HEK293 (cell line): ENCODE measurements at regions not wholly inside any gene's neighbourhood (a gene's known extent, or its start where the extent isn't known, plus 50 kb on each side); places are given as distances from the start of the nearest gene placed in this dataset.

Experiments used
- BCL11A ChIP-seq: fragments of 450-650 bp; formaldehyde crosslinking; IDR thresholded peaks from 2 replicates; pipeline ENCODE4 v1.5.1; 2016; ENCODE audit warnings: low read depth, missing biosample characterization, missing genetic modification characterization
- BCL11B ChIP-seq: fragments of 450-650 bp; formaldehyde crosslinking; IDR thresholded peaks from 2 replicates; pipeline ENCODE4 v1.5.1; 2016; ENCODE audit warnings: low read depth, missing biosample characterization, missing genetic modification characterization
- CTCF ChIP-seq: fragments of 450-650 bp; formaldehyde crosslinking; IDR thresholded peaks from 2 replicates; pipeline ENCODE4 v1.5.1; 2016; ENCODE audit warnings: missing biosample characterization, missing genetic modification characterization
- RBAK ChIP-seq: fragments of 450-650 bp; formaldehyde crosslinking; IDR thresholded peaks from 2 replicates; pipeline ENCODE4 v1.5.1; 2016; ENCODE audit warnings: missing biosample characterization, missing genetic modification characterization
- SALL2 ChIP-seq: fragments of 450-650 bp; formaldehyde crosslinking; IDR thresholded peaks from 2 replicates; pipeline ENCODE4 v1.5.0; 2017; ENCODE audit warnings: missing biosample characterization, mild to moderate bottlenecking, missing genetic modification characterization, borderline replicate concordance
- ZBTB1 ChIP-seq: fragments of 450-650 bp; formaldehyde crosslinking; IDR thresholded peaks from 2 replicates; pipeline ENCODE4 v1.5.1; 2016; ENCODE audit warnings: missing biosample characterization, missing genetic modification characterization
- ZBTB49 ChIP-seq: fragments of 450-650 bp; formaldehyde crosslinking; IDR thresholded peaks from 2 replicates; pipeline ENCODE4 v1.5.1; 2016; ENCODE audit warnings: missing biosample characterization, missing genetic modification characterization, low read depth
- ZBTB8A ChIP-seq: fragments of 450-650 bp; formaldehyde crosslinking; IDR thresholded peaks from 2 replicates; pipeline ENCODE4 v1.5.1; 2016; ENCODE audit warnings: missing biosample characterization, missing genetic modification characterization
- ZNF350 ChIP-seq: fragments of 450-650 bp; formaldehyde crosslinking; IDR thresholded peaks from 2 replicates; pipeline ENCODE4 v1.5.0; 2017; ENCODE audit warnings: missing biosample characterization, mild to moderate bottlenecking, missing genetic modification characterization
- ZNF514 ChIP-seq: fragments of 450-650 bp; formaldehyde crosslinking; IDR thresholded peaks from 2 replicates; pipeline ENCODE4 v1.5.1; 2016; ENCODE audit warnings: missing biosample characterization, missing genetic modification characterization
- ZNF561 ChIP-seq: fragments of 450-650 bp; IDR thresholded peaks from 2 replicates; pipeline ENCODE4 v1.5.1; 2018; ENCODE audit warnings: missing biosample characterization, missing genetic modification characterization, borderline replicate concordance
- ZNF704 ChIP-seq: fragments of 450-650 bp; formaldehyde crosslinking; IDR thresholded peaks from 2 replicates; pipeline ENCODE4 v1.5.1; 2016; ENCODE audit warnings: missing biosample characterization, missing genetic modification characterization
- ZSCAN18 ChIP-seq: fragments of 450-650 bp; formaldehyde crosslinking; IDR thresholded peaks from 2 replicates; pipeline ENCODE4 v1.5.1; 2016; ENCODE audit warnings: missing biosample characterization, missing genetic modification characterization

GRCh38 chr3:150306906-150307305, 101.2 kb upstream of the TSC22D2 start:
- TF ChIP-seq ZNF350 (tag by site-specific recombination) (no peak), CTCF (tag by site-specific recombination) (no peak), ZNF514 (no peak), ZBTB49 (tag by site-specific recombination) (no peak), SALL2 (tag by site-specific recombination) (no peak), RBAK (tag by site-specific recombination) (no peak), ZNF704 (no peak), ZNF561 (tag by site-specific recombination) (no peak), ZBTB8A (no peak), BCL11A (tag by site-specific recombination) (no peak), BCL11B (tag by site-specific recombination) (no peak), ZBTB1 (tag by site-specific recombination) (no peak), ZSCAN18 (no peak)
